GM12864 (cell line): ENCODE measurements at regions not wholly inside any gene's neighbourhood (a gene's known extent, or its start where the extent isn't known, plus 50 kb on each side); places are given as distances from the start of the nearest gene placed in this dataset.

Experiments used
- DNase-seq: peaks from one replicate; pipeline ENCODE4 v3.0.0-alpha.2; 2011; ENCODE audit warnings: low read depth
- H3K4me3 ChIP-seq: 2 replicates; pipeline ENCODE4 v1.5.1; 2011; ENCODE audit warnings: mild to moderate bottlenecking, low read depth, low read length, control low read depth
- CTCF ChIP-seq: IDR thresholded peaks from 2 replicates; pipeline ENCODE4 v1.5.1; 2011; ENCODE audit warnings: low read depth, mild to moderate bottlenecking, moderate library complexity, low read length, control low read depth, inconsistent platforms; ENCODE audit errors: missing control alignments

- no peak for TF ChIP-seq CTCF
- no peak for DNase-seq
These were observed 208.4 kb upstream of the ZMIZ1 start for GRCh38 chr10:78860260-78860914.

GRCh38 chr10:78861529-78862327 lies 207.0 kb upstream of the ZMIZ1 start:
- TF ChIP-seq CTCF = no peak
- H3K4me3 ChIP-seq = no peak overlapping the region
- DNase-seq = no peak

More at GRCh38 chr10:78860260-78860914, 208.4 kb upstream of the ZMIZ1 start:
- H3K4me3 ChIP-seq = no peak overlapping the region

- TF ChIP-seq CTCF = no peak
- no peak for DNase-seq
- H3K4me3 ChIP-seq = no peak overlapping the region
These were observed 206.5 kb upstream of the ZMIZ1 start for GRCh38 chr10:78862328-78862640.

- DNase-seq = no peak
- TF ChIP-seq CTCF = no peak
- H3K4me3 ChIP-seq = no peak overlapping the region
These were observed 205.4 kb upstream of the ZMIZ1 start for GRCh38 chr10:78863140-78863905.

GRCh38 chr10:78863906-78864239 lies 204.9 kb upstream of the ZMIZ1 start:
- no peak for DNase-seq
- no peak for TF ChIP-seq CTCF

GRCh38 chr10:78864761-78865537 lies 203.8 kb upstream of the ZMIZ1 start:
- no peak overlapping the region for H3K4me3 ChIP-seq
- TF ChIP-seq CTCF = no peak
- no peak for DNase-seq

More at GRCh38 chr10:78863906-78864239, 204.9 kb upstream of the ZMIZ1 start:
- H3K4me3 ChIP-seq = no peak overlapping the region
